ENCODE measurements at regions not wholly inside any gene's neighbourhood (a gene's known extent, or its start where the extent isn't known, plus 50 kb on each side); places are given as distances from the start of the nearest gene placed in this dataset.

DNA sequence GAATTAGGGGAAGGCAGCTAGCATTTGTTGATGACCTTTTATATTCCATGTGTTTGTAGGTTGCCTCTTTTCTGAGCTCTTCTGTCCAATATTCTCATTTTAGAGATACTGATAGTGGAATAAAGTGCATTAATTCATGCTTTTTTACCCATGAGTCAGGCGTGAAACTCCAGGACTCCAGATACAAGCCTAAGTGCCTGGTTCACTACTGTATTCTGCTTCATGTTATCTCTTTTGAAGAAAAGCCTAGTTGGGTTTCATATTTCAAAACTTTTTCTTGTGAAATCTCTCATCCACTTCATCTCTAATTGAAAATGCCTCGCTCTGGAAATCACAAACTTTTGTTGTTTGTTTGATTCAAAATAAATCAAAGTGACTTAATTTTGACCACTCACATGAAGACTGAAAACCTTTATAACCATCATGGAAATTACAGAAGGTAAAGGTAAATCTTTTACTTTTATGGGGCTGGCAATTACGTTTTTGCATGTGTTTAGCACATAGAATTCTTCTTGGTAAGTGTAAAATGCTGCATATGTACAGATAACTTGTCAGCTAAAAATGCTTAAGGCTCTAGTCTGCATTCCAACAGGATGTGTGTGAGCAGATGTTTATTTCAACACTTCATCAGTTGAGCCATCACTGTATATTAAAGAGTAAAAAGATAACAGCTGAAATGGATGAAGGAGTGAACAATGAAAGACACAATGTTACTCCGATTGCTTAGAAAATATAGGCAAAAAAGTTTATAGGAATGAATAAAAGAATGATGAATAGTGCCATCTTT, 961.8 kb upstream of the CELF2 start:
- Histone ChIP-seq H2AFZ (ENCODE audit: control insufficient read depth, low read depth, low read length) (no peak overlapping the region), H3K27ac (ENCODE audit: control insufficient read depth, insufficient read depth) (no peak overlapping the region), H3K79me2 (ENCODE audit: control insufficient read depth, insufficient read depth, low read length) (no peaks in the 10 kb centered on the region), H3K4me1 (ENCODE audit: control insufficient read depth, insufficient read depth, low read length) (no peaks in the 10 kb centered on the region), H3K9me3 (replicated peaks; ENCODE audit: control insufficient read depth, insufficient read depth, low read length) (no peaks in the 10 kb centered on the region), H3K36me3 (ENCODE audit: control insufficient read depth in 2 of 2, insufficient read depth in 2 of 2, low read length in 1 of 2) (no peaks in the 10 kb centered on the region), H3K4me2 (ENCODE audit: control insufficient read depth, insufficient read depth) (no peak overlapping the region), H3K9ac (ENCODE audit: control insufficient read depth, insufficient read depth, low read length) (no peak overlapping the region), H3K4me3 (no peak overlapping the region), H4K20me1 (ENCODE audit: control insufficient read depth, insufficient read depth) (no peaks in the 10 kb centered on the region), H3K27me3 (replicated peaks in 1 of 2; ENCODE audit: control insufficient read depth in 2 of 2, insufficient read depth in 2 of 2, low read length in 1 of 2) (no peaks in the 10 kb centered on the region)
- BruUV-seq (replicated peaks): no TSS peak
- 3% methylated on average over 4 of the region's 4 CpGs for WGBS (ENCODE audit: insufficient coverage, insufficient replicate concordance, low lambda C conversion rate, missing lambda C conversion rate)
- no peak for DNase-seq (ENCODE audit: low read depth, low spot score)
- no peak for ATAC-seq
- intact Hi-C loops (cut with micrococcal nuclease; ENCODE audit: unreplicated experiment) (no loop called here), in situ Hi-C loops (cut with MboI) (no loop called here)
- no peak for FAIRE-seq
- RAD21 ChIA-PET (ENCODE audit: unreplicated experiment): no interaction called here
- SMC1A ChIA-PET (ENCODE audit: uncharacterized antibody, unreplicated experiment): no interaction called here
- TF ChIP-seq RAD21 (IDR thresholded peaks at IDR 0.05; ENCODE audit: insufficient read depth, low read depth, low read length): no peak
- TF ChIP-seq, protein P1, sequence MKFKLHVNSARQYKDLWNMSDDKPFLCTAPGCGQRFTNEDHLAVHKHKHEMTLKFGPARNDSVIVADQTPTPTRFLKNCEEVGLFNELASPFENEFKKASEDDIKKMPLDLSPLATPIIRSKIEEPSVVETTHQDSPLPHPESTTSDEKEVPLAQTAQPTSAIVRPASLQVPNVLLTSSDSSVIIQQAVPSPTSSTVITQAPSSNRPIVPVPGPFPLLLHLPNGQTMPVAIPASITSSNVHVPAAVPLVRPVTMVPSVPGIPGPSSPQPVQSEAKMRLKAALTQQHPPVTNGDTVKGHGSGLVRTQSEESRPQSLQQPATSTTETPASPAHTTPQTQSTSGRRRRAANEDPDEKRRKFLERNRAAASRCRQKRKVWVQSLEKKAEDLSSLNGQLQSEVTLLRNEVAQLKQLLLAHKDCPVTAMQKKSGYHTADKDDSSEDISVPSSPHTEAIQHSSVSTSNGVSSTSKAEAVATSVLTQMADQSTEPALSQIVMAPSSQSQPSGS (IDR thresholded peaks at IDR 0.05; ENCODE audit: low read length): no peak
- TF ChIP-seq ZNF24 (IDR thresholded peaks at IDR 0.05): no peak
- no peak for TF ChIP-seq ZNF622 (IDR thresholded peaks at IDR 0.05)
- no peak for TF ChIP-seq BHLHE40 (IDR thresholded peaks at IDR 0.05; ENCODE audit: borderline replicate concordance in 1 of 2, low read depth in 2 of 2, low read length in 1 of 2)
- TF ChIP-seq SUPT20H (IDR thresholded peaks at IDR 0.05; ENCODE audit: borderline replicate concordance, control insufficient read depth, low read depth, low read length): no peak
- no peak for TF ChIP-seq BACH1 (IDR thresholded peaks at IDR 0.05; ENCODE audit: borderline replicate concordance)
- TF ChIP-seq SP1 (IDR thresholded peaks at IDR 0.05; ENCODE audit: low read depth, low read length): no peak
- no peak for TF ChIP-seq IRF4 (IDR thresholded peaks at IDR 0.05; ENCODE audit: low read depth, low read length)
- no peak for TF ChIP-seq TARDBP (IDR thresholded peaks at IDR 0.05; ENCODE audit: borderline replicate concordance)
- TF ChIP-seq, protein P2, sequence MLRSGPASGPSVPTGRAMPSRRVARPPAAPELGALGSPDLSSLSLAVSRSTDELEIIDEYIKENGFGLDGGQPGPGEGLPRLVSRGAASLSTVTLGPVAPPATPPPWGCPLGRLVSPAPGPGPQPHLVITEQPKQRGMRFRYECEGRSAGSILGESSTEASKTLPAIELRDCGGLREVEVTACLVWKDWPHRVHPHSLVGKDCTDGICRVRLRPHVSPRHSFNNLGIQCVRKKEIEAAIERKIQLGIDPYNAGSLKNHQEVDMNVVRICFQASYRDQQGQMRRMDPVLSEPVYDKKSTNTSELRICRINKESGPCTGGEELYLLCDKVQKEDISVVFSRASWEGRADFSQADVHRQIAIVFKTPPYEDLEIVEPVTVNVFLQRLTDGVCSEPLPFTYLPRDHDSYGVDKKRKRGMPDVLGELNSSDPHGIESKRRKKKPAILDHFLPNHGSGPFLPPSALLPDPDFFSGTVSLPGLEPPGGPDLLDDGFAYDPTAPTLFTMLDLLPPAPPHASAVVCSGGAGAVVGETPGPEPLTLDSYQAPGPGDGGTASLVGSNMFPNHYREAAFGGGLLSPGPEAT (IDR thresholded peaks at IDR 0.05; ENCODE audit: low read depth): no peak
- no peak for TF ChIP-seq MYB (IDR thresholded peaks at IDR 0.05; ENCODE audit: borderline replicate concordance, low read depth, low read length)
- no peak for TF ChIP-seq ZNF384 (IDR thresholded peaks at IDR 0.05; ENCODE audit: borderline replicate concordance, low read depth, low read length)
- no peak for TF ChIP-seq TCF7 (IDR thresholded peaks at IDR 0.05; ENCODE audit: borderline replicate concordance)
- TF ChIP-seq SIN3A (IDR thresholded peaks at IDR 0.05; ENCODE audit: low read depth, low read length): no peak
- no peak for TF ChIP-seq SPI1 (IDR thresholded peaks at IDR 0.05; ENCODE audit: borderline replicate concordance, insufficient read depth, low read depth, low read length)
- TF ChIP-seq LARP7 (IDR thresholded peaks at IDR 0.05): no peak
- TF ChIP-seq, protein P3, sequence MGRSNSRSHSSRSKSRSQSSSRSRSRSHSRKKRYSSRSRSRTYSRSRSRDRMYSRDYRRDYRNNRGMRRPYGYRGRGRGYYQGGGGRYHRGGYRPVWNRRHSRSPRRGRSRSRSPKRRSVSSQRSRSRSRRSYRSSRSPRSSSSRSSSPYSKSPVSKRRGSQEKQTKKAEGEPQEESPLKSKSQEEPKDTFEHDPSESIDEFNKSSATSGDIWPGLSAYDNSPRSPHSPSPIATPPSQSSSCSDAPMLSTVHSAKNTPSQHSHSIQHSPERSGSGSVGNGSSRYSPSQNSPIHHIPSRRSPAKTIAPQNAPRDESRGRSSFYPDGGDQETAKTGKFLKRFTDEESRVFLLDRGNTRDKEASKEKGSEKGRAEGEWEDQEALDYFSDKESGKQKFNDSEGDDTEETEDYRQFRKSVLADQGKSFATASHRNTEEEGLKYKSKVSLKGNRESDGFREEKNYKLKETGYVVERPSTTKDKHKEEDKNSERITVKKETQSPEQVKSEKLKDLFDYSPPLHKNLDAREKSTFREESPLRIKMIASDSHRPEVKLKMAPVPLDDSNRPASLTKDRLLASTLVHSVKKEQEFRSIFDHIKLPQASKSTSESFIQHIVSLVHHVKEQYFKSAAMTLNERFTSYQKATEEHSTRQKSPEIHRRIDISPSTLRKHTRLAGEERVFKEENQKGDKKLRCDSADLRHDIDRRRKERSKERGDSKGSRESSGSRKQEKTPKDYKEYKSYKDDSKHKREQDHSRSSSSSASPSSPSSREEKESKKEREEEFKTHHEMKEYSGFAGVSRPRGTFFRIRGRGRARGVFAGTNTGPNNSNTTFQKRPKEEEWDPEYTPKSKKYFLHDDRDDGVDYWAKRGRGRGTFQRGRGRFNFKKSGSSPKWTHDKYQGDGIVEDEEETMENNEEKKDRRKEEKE (IDR thresholded peaks at IDR 0.05): no peak
- no peak for TF ChIP-seq IKZF1 (conservative IDR thresholded peaks at IDR 0.05)
- CTCF ChIA-PET: interaction anchor here (0.8 kb wide), 1 partner anchor 705 kb away, joined by 3 read pairs; no protein-coding TSS in a partner anchor
- POLR2A ChIA-PET: no interaction called here
